Middle frontal gyrus (tissue), 1 donor: ENCODE measurements at regions not wholly inside any gene's neighbourhood (a gene's known extent, or its start where the extent isn't known, plus 50 kb on each side); places are given as distances from the start of the nearest gene placed in this dataset.
"Not testable (repeated sequence)": the region's sequence is repeated elsewhere in the genome, so short reads cannot be mapped to it uniquely, and the experiment has no call there.

Experiments used
- DNase-seq: peaks from one replicate; pipeline ENCODE4 v3.0.0-alpha.2; 2015; ENCODE audit warnings: low spot score; ENCODE audit errors: extremely low spot score

GRCh38 chr1:116185161-116185701, 74.0 kb downstream of the MAB21L3 start:
- no peak for DNase-seq

GRCh38 chr1:116189481-116189880, 78.3 kb downstream of the MAB21L3 start:
- no peak for DNase-seq

- DNase-seq = no peak
Observed at GRCh38 chr1:116191294-116191693, 80.1 kb downstream of the MAB21L3 start.

- no peak for DNase-seq
Observed at GRCh38 chr1:116193768-116194167, 82.6 kb downstream of the MAB21L3 start.

- DNase-seq = no peak
Observed at GRCh38 chr1:116194568-116194967, 83.4 kb downstream of the MAB21L3 start.

- DNase-seq = no peak
Observed at GRCh38 chr1:116195077-116195868, 84.1 kb downstream of the MAB21L3 start.

- DNase-seq = not testable (repeated sequence)
Observed at GRCh38 chr1:116200343-116200742, 89.1 kb downstream of the MAB21L3 start.

GRCh38 chr1:116201911-116202310, 90.7 kb downstream of the MAB21L3 start:
- DNase-seq = no peak

- DNase-seq = no peak
Observed at GRCh38 chr1:116203181-116203723, 92.1 kb downstream of the MAB21L3 start.

GRCh38 chr1:116203920-116204319, 92.7 kb downstream of the MAB21L3 start:
- no peak for DNase-seq

GRCh38 chr1:116205941-116206679, 94.9 kb downstream of the MAB21L3 start:
- no peak for DNase-seq

GRCh38 chr1:116207126-116207735, 96.0 kb downstream of the MAB21L3 start:
- no peak for DNase-seq

GRCh38 chr1:116208136-116208535, 96.9 kb downstream of the MAB21L3 start:
- DNase-seq = no peak

GRCh38 chr1:116211294-116211693, 100.1 kb downstream of the MAB21L3 start:
- DNase-seq = no peak

GRCh38 chr1:116218922-116219321, 107.7 kb downstream of the MAB21L3 start:
- DNase-seq = no peak

GRCh38 chr1:116219651-116220434, 108.6 kb downstream of the MAB21L3 start:
- DNase-seq = no peak

GRCh38 chr1:116224111-116224510, 112.9 kb downstream of the MAB21L3 start:
- DNase-seq = no peak

- no peak for DNase-seq
Observed at GRCh38 chr1:116224561-116224960, 113.4 kb downstream of the MAB21L3 start.

- DNase-seq = no peak
Observed at GRCh38 chr1:116226017-116226416, 114.8 kb downstream of the MAB21L3 start.

- DNase-seq = no peak
Observed at GRCh38 chr1:116228511-116228910, 117.3 kb downstream of the MAB21L3 start.

GRCh38 chr1:116230712-116231111, 119.5 kb downstream of the MAB21L3 start:
- DNase-seq = no peak
